Stomach (tissue), 4 donors: ENCODE measurements at regions not wholly inside any gene's neighbourhood (a gene's known extent, or its start where the extent isn't known, plus 50 kb on each side); places are given as distances from the start of the nearest gene placed in this dataset.

Source experiments
- POLR2A ChIP-seq, 4 donors: fragments of 450-650 bp; IDR thresholded peaks; one replicate each; pipeline ENCODE4 v1.6.1; 2016; ENCODE audit warnings: antibody characterized with exemption in 4 of 4, control low read depth in 2 of 4, mild to moderate bottlenecking in 1 of 4, moderate library complexity in 1 of 4
- POLR2AphosphoS5 ChIP-seq, 3 donors: sonication (generic); formaldehyde crosslinking; IDR thresholded peaks; one replicate each; pipeline ENCODE4 v1.6.1; 2016; ENCODE audit warnings: antibody characterized with exemption in 3 of 3
- TF ChIP-seq, protein P1 (sequence below), 7 experiments: fragments of 450-650 bp in 4 of 7; fragments of 200-600 bp in 3 of 7; sonication (generic) in 3 of 7; IDR thresholded peaks; one replicate each; pipeline ENCODE4 v1.5.1; 2016 to 2019; ENCODE audit warnings: antibody characterized with exemption in 7 of 7, control low read depth in 2 of 7, mild to moderate bottlenecking in 1 of 7

DNA sequence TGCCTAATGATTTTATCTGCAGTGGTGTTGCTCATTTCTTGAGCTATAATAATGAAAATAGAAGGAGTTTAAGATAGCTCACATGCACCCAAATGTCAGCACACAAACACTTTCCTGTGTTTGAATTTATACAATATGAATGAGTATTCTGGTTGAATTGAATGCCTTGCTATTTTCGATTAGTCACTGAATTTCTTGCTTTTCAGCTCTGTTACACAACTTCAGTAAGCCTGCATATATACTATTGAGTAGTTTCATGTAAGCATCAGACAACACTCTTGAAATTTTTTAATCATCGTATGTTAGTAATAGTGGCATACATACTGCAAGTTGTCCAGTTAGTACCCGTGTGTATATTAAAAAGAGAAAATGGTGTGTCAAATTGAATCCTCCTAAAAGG lies 281.5 kb upstream of the GRIA1 start:
- TF ChIP-seq, protein P1, sequence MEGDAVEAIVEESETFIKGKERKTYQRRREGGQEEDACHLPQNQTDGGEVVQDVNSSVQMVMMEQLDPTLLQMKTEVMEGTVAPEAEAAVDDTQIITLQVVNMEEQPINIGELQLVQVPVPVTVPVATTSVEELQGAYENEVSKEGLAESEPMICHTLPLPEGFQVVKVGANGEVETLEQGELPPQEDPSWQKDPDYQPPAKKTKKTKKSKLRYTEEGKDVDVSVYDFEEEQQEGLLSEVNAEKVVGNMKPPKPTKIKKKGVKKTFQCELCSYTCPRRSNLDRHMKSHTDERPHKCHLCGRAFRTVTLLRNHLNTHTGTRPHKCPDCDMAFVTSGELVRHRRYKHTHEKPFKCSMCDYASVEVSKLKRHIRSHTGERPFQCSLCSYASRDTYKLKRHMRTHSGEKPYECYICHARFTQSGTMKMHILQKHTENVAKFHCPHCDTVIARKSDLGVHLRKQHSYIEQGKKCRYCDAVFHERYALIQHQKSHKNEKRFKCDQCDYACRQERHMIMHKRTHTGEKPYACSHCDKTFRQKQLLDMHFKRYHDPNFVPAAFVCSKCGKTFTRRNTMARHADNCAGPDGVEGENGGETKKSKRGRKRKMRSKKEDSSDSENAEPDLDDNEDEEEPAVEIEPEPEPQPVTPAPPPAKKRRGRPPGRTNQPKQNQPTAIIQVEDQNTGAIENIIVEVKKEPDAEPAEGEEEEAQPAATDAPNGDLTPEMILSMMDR (IDR thresholded peaks at IDR 0.05) = no peak
- TF ChIP-seq POLR2A (IDR thresholded peaks at IDR 0.05) (no peak), POLR2AphosphoS5 (IDR thresholded peaks at IDR 0.05) (no peak)
